MCF 10A (cell line): ENCODE measurements at regions not wholly inside any gene's neighbourhood (a gene's known extent, or its start where the extent isn't known, plus 50 kb on each side); places are given as distances from the start of the nearest gene placed in this dataset.

Experiments
- BruUV-seq: library from RNA; stranded (reverse); fragments of 400-500 nt; replicated peaks from 2 replicates; lab custom pipeline; 2021; lab: Mats Ljungman, UMichigan
- CTCF ChIA-PET: fragments of 300-600 bp; sonication (Branson Sonifier 250); formaldehyde crosslinking; extraction: SDS; loops from one replicate; lab custom pipeline; 2021; ENCODE audit warnings: antibody characterized with exemption, inconsistent platforms; lab: Yijun Ruan, JAX
- POLR2A ChIA-PET: fragments of 300-600, 350-650 bp; sonication (Branson Sonifier 250); formaldehyde crosslinking; extraction: SDS; loops from one replicate; lab custom pipeline; 2020; ENCODE audit warnings: antibody characterized with exemption, inconsistent platforms; lab: Yijun Ruan, JAX
- DNase-seq: peaks from one replicate; pipeline ENCODE4 v3.0.0-alpha.2; 2018; ENCODE audit not compliant: unreplicated experiment
- H3K27ac Mint-ChIP-seq: one replicate; pipeline ENCODE4 v1.8.0; 2022; ENCODE audit warnings: mild to moderate bottlenecking, low read depth, mixed read lengths; ENCODE audit not compliant: unreplicated experiment
- H3K27me3 Mint-ChIP-seq: one replicate; pipeline ENCODE4 v1.8.0; 2022; ENCODE audit warnings: mixed read lengths; ENCODE audit not compliant: insufficient read depth, unreplicated experiment
- H3K36me3 Mint-ChIP-seq: one replicate; pipeline ENCODE4 v1.8.0; 2022; ENCODE audit warnings: mild to moderate bottlenecking, moderate library complexity, mixed read lengths; ENCODE audit not compliant: insufficient read depth, unreplicated experiment
- H3K4me1 Mint-ChIP-seq: one replicate; pipeline ENCODE4 v1.8.0; 2022; ENCODE audit warnings: mixed read lengths; ENCODE audit not compliant: insufficient read depth, unreplicated experiment
- H3K4me3 Mint-ChIP-seq: one replicate; pipeline ENCODE4 v1.8.0; 2022; ENCODE audit warnings: mild to moderate bottlenecking, moderate library complexity, mixed read lengths; ENCODE audit not compliant: unreplicated experiment
- H3K9me3 Mint-ChIP-seq: one replicate; pipeline ENCODE4 v1.8.0; 2022; ENCODE audit warnings: mixed read lengths; ENCODE audit not compliant: unreplicated experiment
- CTCF ChIP-seq: fragments of 200-600 bp; IDR thresholded peaks from one replicate; pipeline ENCODE4 v1.8.0; 2022; ENCODE audit warnings: antibody characterized with exemption, mild to moderate bottlenecking; ENCODE audit not compliant: unreplicated experiment
- intact Hi-C: fragments of 100-400 bp; cut with micrococcal nuclease; formaldehyde crosslinking; loops from 2 replicates; pipeline ENCODE4 v1.14.1; 2022

- no peak overlapping the region for H3K27ac Mint-ChIP-seq
These were observed 162.9 kb upstream of the FTMT start for GRCh38 chr5:121688781-121689180.

GRCh38 chr5:121691478-121691877, 160.2 kb upstream of the FTMT start:
- peak; percentile 55 for DNase-seq
- no peaks in the 10 kb centered on the region for H3K36me3 Mint-ChIP-seq

More at GRCh38 chr5:121688781-121689180, 162.9 kb upstream of the FTMT start:
- intact Hi-C loops: no loop called here
- Mint-ChIP-seq H3K4me3 (no peak overlapping the region), H3K27me3 (no peaks in the 10 kb centered on the region), H3K9me3 (no peaks in the 10 kb centered on the region), H3K36me3 (no peaks in the 10 kb centered on the region), H3K4me1 (peaks cover 6% of the 10 kb centered on the region)
- DNase-seq: no peak
- TF ChIP-seq CTCF: no peak
- no TSS peak for BruUV-seq
- ChIA-PET CTCF (interaction anchor here (0.7 kb wide), 1 partner anchor 261 kb away, joined by 3 read pairs; no protein-coding TSS in a partner anchor), POLR2A (no interaction called here)

GRCh38 chr5:121692158-121692557, 159.5 kb upstream of the FTMT start:
- TF ChIP-seq CTCF: no peak
- H3K4me3 Mint-ChIP-seq: no peak overlapping the region
- H3K9me3 Mint-ChIP-seq: no peaks in the 10 kb centered on the region
- BruUV-seq: no TSS peak
- ChIA-PET CTCF (interaction anchor here (0.5 kb wide), 1 partner anchor 794 kb away, joined by 5 read pairs; no protein-coding TSS in a partner anchor), POLR2A (no interaction called here)
- no peaks in the 10 kb centered on the region for H3K27me3 Mint-ChIP-seq
- H3K27ac Mint-ChIP-seq: no peak overlapping the region
- no peak for DNase-seq
- H3K4me1 Mint-ChIP-seq: peaks cover 16% of the 10 kb centered on the region
- intact Hi-C loops: no loop called here
- no peaks in the 10 kb centered on the region for H3K36me3 Mint-ChIP-seq

More at GRCh38 chr5:121691478-121691877, 160.2 kb upstream of the FTMT start:
- ChIA-PET POLR2A (interaction anchor here (0.9 kb wide), 1 partner anchor 9 kb away, joined by 5 read pairs; no protein-coding TSS in a partner anchor), CTCF (no interaction called here)
- Mint-ChIP-seq H3K9me3 (no peaks in the 10 kb centered on the region), H3K27me3 (no peaks in the 10 kb centered on the region), H3K4me3 (no peak overlapping the region), H3K4me1 (peaks cover 16% of the 10 kb centered on the region), H3K27ac (peak overlapping the region; percentile 17)
- intact Hi-C loops: no loop called here
- TF ChIP-seq CTCF: no peak
- no TSS peak for BruUV-seq

GRCh38 chr5:121693864-121694263, 157.8 kb upstream of the FTMT start:
- no peaks in the 10 kb centered on the region for H3K27me3 Mint-ChIP-seq
- H3K4me3 Mint-ChIP-seq: no peak overlapping the region
- H3K9me3 Mint-ChIP-seq: no peaks in the 10 kb centered on the region
- intact Hi-C loops: no loop called here
- no peak overlapping the region for H3K27ac Mint-ChIP-seq
- H3K36me3 Mint-ChIP-seq: no peaks in the 10 kb centered on the region
- CTCF ChIA-PET: interaction anchor here (0.6 to 0.7 kb wide), 3 partner anchors 33 to 1153 kb away, joined by 3 read pairs; no protein-coding TSS in a partner anchor
- peaks cover 16% of the 10 kb centered on the region for H3K4me1 Mint-ChIP-seq
- BruUV-seq: no TSS peak
- POLR2A ChIA-PET: no interaction called here
- no peak for TF ChIP-seq CTCF
- DNase-seq: peak; percentile 71
